A549 (cell line): ENCODE measurements at regions not wholly inside any gene's neighbourhood (a gene's known extent, or its start where the extent isn't known, plus 50 kb on each side); places are given as distances from the start of the nearest gene placed in this dataset.
A peak's percentile ranks its signal among the peaks of the same experiment; 100 is the strongest.

ENCODE experiments used
- ATAC-seq, 2 experiments: fragments of 200-7000 bp in 1 of 2; fragments of >200 bp in 1 of 2; cut with Nextera tagmentation in 1 of 2; cut with Tn5 transposase in 1 of 2; 3 replicates each; pipeline versions ENCODE4 v1.8.0 to v1.9.1; 2018 to 2020; ENCODE audit warnings: mild to moderate bottlenecking in 1 of 2, moderate library complexity in 1 of 2
- CTCF ChIA-PET: fragments of 300-600 bp; sonication (Branson Sonifier 250); formaldehyde crosslinking; extraction: SDS; loops from one replicate; lab custom pipeline; 2021; ENCODE audit warnings: antibody characterized with exemption, inconsistent platforms; lab: Yijun Ruan, JAX
- POLR2A ChIA-PET: fragments of 350-600 bp; formaldehyde crosslinking; extraction: SDS; loops from one replicate; lab custom pipeline; 2021; ENCODE audit warnings: antibody characterized with exemption, inconsistent platforms; lab: Yijun Ruan, JAX
- DNase-seq, 2 experiments: peaks; one replicate each; pipeline versions ENCODE4 v3.0.0 to v3.0.0-alpha.2; 2011 to 2016; ENCODE audit warnings: low read depth in 1 of 2, low spot score in 1 of 2
- FAIRE-seq: peaks from 2 replicates; lab custom pipeline; 2011; peaks lifted over from hg19 to GRCh38; lab: Jason Lieb, UNC
- H3K27ac ChIP-seq, 2 experiments: fragments of >200 bp; sonication (Bioruptor Twin); formaldehyde crosslinking; 3 replicates each; pipeline ENCODE4 v1.5.1; 2016 to 2017
- H3K4me1 ChIP-seq: fragments of >200 bp; sonication (Bioruptor Twin); formaldehyde crosslinking; 3 replicates; pipeline ENCODE4 v1.6.1; 2016
- H3K4me2 ChIP-seq: fragments of >200 bp; sonication (Bioruptor Twin); formaldehyde crosslinking; 3 replicates; pipeline ENCODE4 v1.6.1; 2016
- H3K4me3 ChIP-seq: fragments of >200 bp; sonication (Bioruptor Twin); formaldehyde crosslinking; 3 replicates; pipeline ENCODE4 v1.5.1; 2016
- H3K9me3 ChIP-seq: fragments of >200 bp; sonication (Bioruptor Twin); formaldehyde crosslinking; 3 replicates; pipeline ENCODE4 v1.6.1; 2016
- CBX2 ChIP-seq: fragments of 200-600 bp; sonication (generic); IDR thresholded peaks from 2 replicates; pipeline ENCODE4 v1.6.1; 2016; ENCODE audit warnings: low read depth, mild to moderate bottlenecking, borderline replicate concordance
- CTCF ChIP-seq: fragments of >200 bp; sonication (Bioruptor Twin); formaldehyde crosslinking; IDR thresholded peaks from 3 replicates; pipeline ENCODE4 v1.5.1; 2016
- EHMT2 ChIP-seq: fragments of 200-600 bp; sonication (generic); IDR thresholded peaks from 2 replicates; pipeline ENCODE4 v1.6.1; 2016; ENCODE audit warnings: antibody characterized with exemption, low read depth, mild to moderate bottlenecking, moderate library complexity
- EP300 ChIP-seq, 2 experiments: fragments of >200 bp; sonication (Bioruptor Twin); formaldehyde crosslinking; IDR thresholded peaks; 2 replicates in 1 of 2; 3 replicates in 1 of 2; pipeline ENCODE4 v1.6.1; 2016 to 2017
- GATA3 ChIP-seq: IDR thresholded peaks from 2 replicates; pipeline ENCODE4 v1.6.1; 2012; ENCODE audit warnings: borderline replicate concordance
- HEYL ChIP-seq: fragments of 250-450 bp; sonication (Bioruptor Pico); IDR thresholded peaks from 2 replicates; pipeline ENCODE4 v1.8.0; 2021; ENCODE audit warnings: mild to moderate bottlenecking, moderate library complexity
- HOXA7 ChIP-seq: fragments of 250-450 bp; sonication (Bioruptor Pico); IDR thresholded peaks from 2 replicates; pipeline ENCODE4 v1.5.0; 2020; ENCODE audit warnings: mild to moderate bottlenecking, moderate library complexity
- HOXB13 ChIP-seq: fragments of 250-450 bp; sonication (Bioruptor Pico); IDR thresholded peaks from 2 replicates; pipeline ENCODE4 v1.5.0; 2020; ENCODE audit warnings: low read depth, mild to moderate bottlenecking, moderate library complexity
- KDM1A ChIP-seq: fragments of 200-600 bp; sonication (generic); IDR thresholded peaks from 2 replicates; pipeline ENCODE4 v1.6.1; 2016; ENCODE audit warnings: low read depth, mild to moderate bottlenecking
- KDM5A ChIP-seq: fragments of 200-600 bp; sonication (generic); IDR thresholded peaks from 2 replicates; pipeline ENCODE4 v1.6.1; 2016; ENCODE audit warnings: antibody characterized with exemption, mild to moderate bottlenecking
- NFE2L2 ChIP-seq: fragments of 150-350 bp; conservative IDR thresholded peaks from 2 replicates; pipeline ENCODE4 v1.6.1; 2014; ENCODE audit warnings: low read length
- NPAS2 ChIP-seq: fragments of 250-450 bp; sonication (Bioruptor Pico); IDR thresholded peaks from 2 replicates; pipeline ENCODE4 v1.8.0; 2022; ENCODE audit warnings: mild to moderate bottlenecking, moderate library complexity, borderline replicate concordance
- PHF8 ChIP-seq: fragments of 200-600 bp; sonication (generic); IDR thresholded peaks from 2 replicates; pipeline ENCODE4 v1.6.1; 2016; ENCODE audit warnings: low read depth, mild to moderate bottlenecking, antibody characterized with exemption, moderate library complexity, borderline replicate concordance
- POLR2A ChIP-seq: IDR thresholded peaks from 2 replicates; pipeline ENCODE4 v1.6.1; 2012; ENCODE audit warnings: mild to moderate bottlenecking, low read length
- RCOR1 ChIP-seq: fragments of 150-350 bp; IDR thresholded peaks from 2 replicates; pipeline ENCODE4 v1.6.1; 2014; ENCODE audit warnings: antibody characterized with exemption, low read length, low read depth
- SMC3 ChIP-seq: fragments of >200 bp; sonication (Bioruptor Twin); formaldehyde crosslinking; IDR thresholded peaks from 3 replicates; pipeline ENCODE4 v1.6.1; 2018; ENCODE audit warnings: inconsistent platforms
- SREBF2 ChIP-seq: fragments of 450-650 bp; IDR thresholded peaks from 2 replicates; pipeline ENCODE4 v1.6.1; 2014; ENCODE audit warnings: mild to moderate bottlenecking, moderate library complexity
- TFCP2L1 ChIP-seq: fragments of 250-450 bp; sonication (Bioruptor Pico); IDR thresholded peaks from 2 replicates; pipeline ENCODE4 v1.5.0; 2021; ENCODE audit warnings: mild to moderate bottlenecking
- TP53 ChIP-seq: fragments of 250-450 bp; sonication (Bioruptor Pico); IDR thresholded peaks from 2 replicates; pipeline ENCODE4 v1.5.0; 2021; ENCODE audit warnings: mild to moderate bottlenecking, moderate library complexity
- ZC3H11A ChIP-seq: fragments of 450-650 bp; IDR thresholded peaks from 2 replicates; pipeline ENCODE4 v1.6.1; 2014; ENCODE audit warnings: antibody characterized with exemption, mild to moderate bottlenecking
- ZFP36 ChIP-seq: fragments of 450-650 bp; IDR thresholded peaks from 2 replicates; pipeline ENCODE4 v1.6.1; 2014; ENCODE audit warnings: borderline replicate concordance; ENCODE audit not compliant: partially characterized antibody
- ZNF302 ChIP-seq: fragments of 250-450 bp; sonication (Bioruptor Pico); IDR thresholded peaks from 2 replicates; pipeline ENCODE4 v1.9.0; 2021; ENCODE audit warnings: inconsistent platforms, mild to moderate bottlenecking, moderate library complexity
- ZSCAN20 ChIP-seq: fragments of 250-450 bp; sonication (Bioruptor Pico); IDR thresholded peaks from 2 replicates; pipeline ENCODE4 v1.8.0; 2022; ENCODE audit warnings: mild to moderate bottlenecking, moderate library complexity
- WGBS: methylation state at CpG from one replicate; pipeline ENCODE4 v1.1.6; 2017; ENCODE audit errors: missing lambda C conversion rate; 5-methylcytosine and 5-hydroxymethylcytosine counted together
- TF ChIP-seq, protein P1 (sequence below): IDR thresholded peaks from 2 replicates; pipeline ENCODE4 v1.6.1; 2012
- TF ChIP-seq, protein P2 (sequence below): fragments of 250-450 bp; sonication (Bioruptor Pico); IDR thresholded peaks from 2 replicates; pipeline ENCODE4 v1.5.0; 2020; ENCODE audit warnings: low read depth, mild to moderate bottlenecking, moderate library complexity

- no peak for TF ChIP-seq TFCP2L1 (CRISPR knock-in tag)
- no peak for TF ChIP-seq SREBF2
- TF ChIP-seq ZC3H11A = no peak
Measured at GRCh38 chr21:16419188-16419921, 689.6 kb downstream of the USP25 start (continued).

- peak overlapping the region; percentile 25; the same call in 2 of the 3 replicates for H3K4me3 ChIP-seq
- ChIA-PET POLR2A (no interaction called here), CTCF (no interaction called here)
- 12% methylated on average over 4 of the region's 4 CpGs for WGBS
- H3K4me1 ChIP-seq = peaks cover 9% of the 10 kb centered on the region; the same call in 2 of the 3 replicates
- peak overlapping the region in 1 of 2 experiments; percentile 13; a peak in 2 of 6 replicates for H3K27ac ChIP-seq
- no peaks in the 10 kb centered on the region for H3K9me3 ChIP-seq
- ATAC-seq (no peak), DNase-seq (peak in 1 of 2 experiments; percentile 32), FAIRE-seq (no peak)
- peak overlapping the region; percentile 61 for H3K4me2 ChIP-seq
- TF ChIP-seq ZFP36 (no peak), EHMT2 (no peak), POLR2A (no peak), SMC3 (no peak), HOXA7 (CRISPR knock-in tag) (no peak), HEYL (no peak)
- TF ChIP-seq, protein P1, sequence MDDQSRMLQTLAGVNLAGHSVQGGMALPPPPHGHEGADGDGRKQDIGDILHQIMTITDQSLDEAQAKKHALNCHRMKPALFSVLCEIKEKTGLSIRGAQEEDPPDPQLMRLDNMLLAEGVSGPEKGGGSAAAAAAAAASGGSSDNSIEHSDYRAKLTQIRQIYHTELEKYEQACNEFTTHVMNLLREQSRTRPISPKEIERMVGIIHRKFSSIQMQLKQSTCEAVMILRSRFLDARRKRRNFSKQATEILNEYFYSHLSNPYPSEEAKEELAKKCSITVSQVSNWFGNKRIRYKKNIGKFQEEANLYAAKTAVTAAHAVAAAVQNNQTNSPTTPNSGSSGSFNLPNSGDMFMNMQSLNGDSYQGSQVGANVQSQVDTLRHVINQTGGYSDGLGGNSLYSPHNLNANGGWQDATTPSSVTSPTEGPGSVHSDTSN = no peak
Measured at GRCh38 chr21:16420031-16420724, 690.4 kb downstream of the USP25 start.

- ATAC-seq (no peak), FAIRE-seq (no peak), DNase-seq (no peak)
- TF ChIP-seq RCOR1 (no peak), PHF8 (no peak), CTCF (no peak), SMC3 (no peak), GATA3 (no peak), HOXA7 (CRISPR knock-in tag) (no peak), KDM1A (no peak), ZNF302 (CRISPR knock-in tag) (no peak), EP300 (IDR thresholded peaks at IDR 0.05) (no peak), ZFP36 (no peak), TP53 (no peak), ZSCAN20 (CRISPR knock-in tag) (no peak), NPAS2 (CRISPR knock-in tag) (no peak), NFE2L2 (no peak), CBX2 (no peak), HOXB13 (no peak), TFCP2L1 (CRISPR knock-in tag) (no peak), KDM5A (no peak), EHMT2 (no peak)
- TF ChIP-seq, protein P2, sequence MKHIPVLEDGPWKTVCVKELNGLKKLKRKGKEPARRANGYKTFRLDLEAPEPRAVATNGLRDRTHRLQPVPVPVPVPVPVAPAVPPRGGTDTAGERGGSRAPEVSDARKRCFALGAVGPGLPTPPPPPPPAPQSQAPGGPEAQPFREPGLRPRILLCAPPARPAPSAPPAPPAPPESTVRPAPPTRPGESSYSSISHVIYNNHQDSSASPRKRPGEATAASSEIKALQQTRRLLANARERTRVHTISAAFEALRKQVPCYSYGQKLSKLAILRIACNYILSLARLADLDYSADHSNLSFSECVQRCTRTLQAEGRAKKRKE (CRISPR knock-in tag) = no peak
- Histone ChIP-seq H3K4me1 (peaks cover 9% of the 10 kb centered on the region; the same call in 2 of the 3 replicates), H3K27ac (no peak overlapping the region), H3K9me3 (no peaks in the 10 kb centered on the region), H3K4me3 (no peak overlapping the region; the same call in 2 of the 3 replicates), H3K4me2 (peak overlapping the region; percentile 61)
- ChIA-PET POLR2A (no interaction called here), CTCF (no interaction called here)
- 47% methylated on average over 2 of the region's 2 CpGs for WGBS
Measured at GRCh38 chr21:16421007-16421406, 691.2 kb downstream of the USP25 start.
